Natural killer cell (primary cell): ENCODE measurements at regions not wholly inside any gene's neighbourhood (a gene's known extent, or its start where the extent isn't known, plus 50 kb on each side); places are given as distances from the start of the nearest gene placed in this dataset.

Experiments used
- ATAC-seq, 3 donors: fragments of 150-1000 bp in 2 of 3; fragments of 200-7000 bp in 1 of 3; cut with Tn5 transposase; 1 replicate in 1 of 3; 2 replicates in 2 of 3; pipeline ENCODE4 v1.10.0; 2021; ENCODE audit warnings: mild to moderate bottlenecking in 2 of 3, moderate library complexity in 2 of 3
- DNase-seq, 2 donors: peaks; one replicate each; pipeline versions ENCODE4 v3.0.0 to v3.0.0-alpha.2; 2013 to 2021; ENCODE audit warnings: mixed read lengths in 1 of 2
- H3K27ac ChIP-seq: one replicate; pipeline ENCODE4 v1.5.1; 2013; ENCODE audit warnings: mild to moderate bottlenecking, low read length
- H3K27me3 ChIP-seq: one replicate; pipeline ENCODE4 v1.6.1; 2013; ENCODE audit warnings: low read length; ENCODE audit not compliant: control insufficient read depth, insufficient read depth
- H3K36me3 ChIP-seq: one replicate; pipeline ENCODE4 v1.6.1; 2013; ENCODE audit warnings: low read length; ENCODE audit not compliant: control insufficient read depth, insufficient read depth
- H3K4me1 ChIP-seq: one replicate; pipeline ENCODE4 v1.6.1; 2013; ENCODE audit warnings: low read length; ENCODE audit not compliant: control insufficient read depth, insufficient read depth
- H3K4me3 ChIP-seq: one replicate; pipeline ENCODE4 v1.5.1; 2013; ENCODE audit warnings: low read length
- H3K9me3 ChIP-seq: one replicate; pipeline ENCODE4 v1.6.1; 2013; ENCODE audit warnings: low read length; ENCODE audit not compliant: control insufficient read depth, insufficient read depth
- H3K27ac Mint-ChIP-seq, 2 donors: one replicate each; pipeline ENCODE4 v1.8.0; 2022; ENCODE audit warnings: mild to moderate bottlenecking in 2 of 2, mixed read lengths in 2 of 2, moderate library complexity in 1 of 2
- H3K27me3 Mint-ChIP-seq, 2 donors: one replicate each; pipeline ENCODE4 v1.8.0; 2022; ENCODE audit warnings: low read depth in 2 of 2, mixed read lengths in 2 of 2
- H3K36me3 Mint-ChIP-seq: one replicate; pipeline ENCODE4 v1.8.0; 2022; ENCODE audit warnings: mixed read lengths
- H3K4me1 Mint-ChIP-seq, 2 donors: one replicate each; pipeline ENCODE4 v1.8.0; 2022; ENCODE audit warnings: mixed read lengths in 2 of 2
- H3K4me3 Mint-ChIP-seq: one replicate; pipeline ENCODE4 v1.8.0; 2022; ENCODE audit warnings: mild to moderate bottlenecking, moderate library complexity, mixed read lengths
- H3K9me3 Mint-ChIP-seq, 2 donors: one replicate each; pipeline ENCODE4 v1.8.0; 2022; ENCODE audit warnings: mixed read lengths in 2 of 2
- WGBS: methylation state at CpG from one replicate; pipeline ENCODE4 v1.1.7; 2013; ENCODE audit warnings: missing lambda C conversion rate; ENCODE audit not compliant: insufficient coverage; 5-methylcytosine and 5-hydroxymethylcytosine counted together
- intact Hi-C: fragments of 100-400 bp; cut with micrococcal nuclease; formaldehyde crosslinking; loops from one replicate; pipeline ENCODE4 v1.14.2; 2022
- TF ChIP-seq, protein P1 (sequence below): fragments of 200-600 bp; IDR thresholded peaks from one replicate; pipeline ENCODE4 v1.8.0; 2022; ENCODE audit warnings: antibody characterized with exemption

DNA sequence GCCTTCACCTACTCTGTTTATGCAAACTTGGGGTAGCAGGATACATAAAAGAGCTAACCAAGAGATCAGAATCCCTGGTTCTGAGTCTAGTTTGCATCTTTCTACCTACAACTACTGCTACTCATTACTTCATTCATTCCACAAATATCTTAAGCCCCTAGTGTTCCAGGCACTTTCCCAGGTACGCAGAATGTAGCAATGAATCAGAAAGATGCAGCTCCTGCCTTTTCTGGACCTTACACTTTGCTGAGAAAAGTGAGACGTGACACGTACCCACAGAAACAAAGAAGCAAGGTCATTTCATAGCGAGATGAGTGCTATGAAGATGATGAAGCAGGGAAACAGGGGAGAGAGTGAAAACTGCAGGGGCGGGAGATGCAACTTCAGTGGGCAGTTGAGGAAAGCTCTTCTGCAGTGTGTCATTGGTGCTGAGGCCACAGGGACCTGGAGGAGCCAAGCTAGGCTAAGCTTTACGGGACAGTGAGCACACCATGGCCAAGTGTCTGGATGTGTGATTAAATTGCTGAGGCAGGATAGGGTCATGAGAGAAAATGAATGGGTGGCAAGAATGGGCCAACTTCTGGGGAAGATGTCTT is 167.9 kb downstream of the TNFSF18 start:
- Mint-ChIP-seq H3K27me3 (peaks cover 0 to 4% of the 10 kb centered on the region in 2 donors), H3K9me3 (peaks cover 0 to 2% of the 10 kb centered on the region in 2 donors), H3K36me3 (peaks cover 12% of the 10 kb centered on the region), H3K27ac (no peak overlapping the region), H3K4me3 (no peak overlapping the region), H3K4me1 (peaks cover 0 to 11% of the 10 kb centered on the region in 2 donors)
- DNase-seq (no peak), ATAC-seq (no peak)
- Histone ChIP-seq H3K9me3 (no peaks in the 10 kb centered on the region), H3K27ac (no peak overlapping the region), H3K4me3 (no peak overlapping the region), H3K36me3 (no peaks in the 10 kb centered on the region), H3K27me3 (no peaks in the 10 kb centered on the region), H3K4me1 (peaks cover 2% of the 10 kb centered on the region)
- 82% methylated on average over 6 of the region's 6 CpGs for WGBS
- intact Hi-C loops = no loop called here
- TF ChIP-seq, protein P1, sequence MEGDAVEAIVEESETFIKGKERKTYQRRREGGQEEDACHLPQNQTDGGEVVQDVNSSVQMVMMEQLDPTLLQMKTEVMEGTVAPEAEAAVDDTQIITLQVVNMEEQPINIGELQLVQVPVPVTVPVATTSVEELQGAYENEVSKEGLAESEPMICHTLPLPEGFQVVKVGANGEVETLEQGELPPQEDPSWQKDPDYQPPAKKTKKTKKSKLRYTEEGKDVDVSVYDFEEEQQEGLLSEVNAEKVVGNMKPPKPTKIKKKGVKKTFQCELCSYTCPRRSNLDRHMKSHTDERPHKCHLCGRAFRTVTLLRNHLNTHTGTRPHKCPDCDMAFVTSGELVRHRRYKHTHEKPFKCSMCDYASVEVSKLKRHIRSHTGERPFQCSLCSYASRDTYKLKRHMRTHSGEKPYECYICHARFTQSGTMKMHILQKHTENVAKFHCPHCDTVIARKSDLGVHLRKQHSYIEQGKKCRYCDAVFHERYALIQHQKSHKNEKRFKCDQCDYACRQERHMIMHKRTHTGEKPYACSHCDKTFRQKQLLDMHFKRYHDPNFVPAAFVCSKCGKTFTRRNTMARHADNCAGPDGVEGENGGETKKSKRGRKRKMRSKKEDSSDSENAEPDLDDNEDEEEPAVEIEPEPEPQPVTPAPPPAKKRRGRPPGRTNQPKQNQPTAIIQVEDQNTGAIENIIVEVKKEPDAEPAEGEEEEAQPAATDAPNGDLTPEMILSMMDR = no peak

DNA sequence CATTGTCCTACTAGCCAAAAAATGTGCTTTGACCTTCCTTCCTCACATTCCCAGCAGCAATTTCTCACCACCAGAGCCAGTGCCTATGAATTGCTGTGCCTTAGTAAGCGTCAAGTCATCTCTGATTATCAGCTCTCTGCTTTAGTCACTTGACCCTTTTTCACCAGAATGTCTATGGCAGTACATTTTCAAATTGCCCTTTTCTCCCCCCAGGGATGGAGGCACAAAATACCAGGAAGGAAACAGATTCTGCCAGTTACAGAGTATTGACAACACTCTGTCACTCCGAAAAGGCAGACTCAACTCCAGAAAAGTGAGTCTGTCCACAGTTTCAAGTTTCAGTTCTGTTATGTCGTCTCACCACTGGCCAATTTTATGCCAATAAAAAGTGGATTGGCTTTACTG is 167.4 kb downstream of the TNFSF18 start:
- Histone ChIP-seq H3K36me3 (no peaks in the 10 kb centered on the region), H3K4me3 (no peak overlapping the region), H3K9me3 (no peaks in the 10 kb centered on the region), H3K27me3 (no peaks in the 10 kb centered on the region), H3K4me1 (peaks cover 2% of the 10 kb centered on the region), H3K27ac (no peak overlapping the region)
- intact Hi-C loops = no loop called here
- Mint-ChIP-seq H3K9me3 (peaks cover 0 to 2% of the 10 kb centered on the region in 2 donors), H3K27ac (no peak overlapping the region), H3K4me3 (no peak overlapping the region), H3K4me1 (peaks cover 0 to 11% of the 10 kb centered on the region in 2 donors), H3K36me3 (peaks cover 12% of the 10 kb centered on the region), H3K27me3 (peaks cover 0 to 4% of the 10 kb centered on the region in 2 donors)
- DNase-seq (no peak), ATAC-seq (no peak)
- TF ChIP-seq, protein P1 = no peak
- 51% methylated on average over 3 of the region's 3 CpGs for WGBS

DNA sequence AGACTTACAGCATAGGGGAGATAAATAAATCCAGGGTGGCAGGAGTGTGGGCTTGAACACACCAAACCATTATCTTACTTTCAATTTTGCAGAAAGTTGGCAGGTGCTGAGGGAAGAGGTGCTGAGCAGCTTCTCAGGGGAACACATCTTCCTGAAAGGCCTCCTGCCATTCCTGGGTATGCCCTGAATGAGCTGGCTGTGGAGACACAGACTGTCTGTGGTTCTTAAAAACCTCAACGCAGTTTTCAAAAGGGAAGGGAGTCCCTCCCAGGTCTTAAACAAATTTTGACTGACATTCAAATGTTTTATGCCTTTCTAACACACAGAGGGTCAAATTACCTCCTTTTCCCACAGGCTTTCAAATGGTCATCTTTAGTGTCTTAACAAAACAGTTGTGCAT is 166.9 kb downstream of the TNFSF18 start:
- Mint-ChIP-seq H3K9me3 (peaks cover 0 to 2% of the 10 kb centered on the region in 2 donors), H3K27me3 (peaks cover 0 to 4% of the 10 kb centered on the region in 2 donors), H3K4me1 (peaks cover 0 to 11% of the 10 kb centered on the region in 2 donors), H3K36me3 (peaks cover 12% of the 10 kb centered on the region), H3K27ac (no peak overlapping the region), H3K4me3 (no peak overlapping the region)
- Histone ChIP-seq H3K4me1 (peaks cover 2% of the 10 kb centered on the region), H3K27me3 (no peaks in the 10 kb centered on the region), H3K27ac (no peak overlapping the region), H3K9me3 (no peaks in the 10 kb centered on the region), H3K36me3 (no peaks in the 10 kb centered on the region), H3K4me3 (no peak overlapping the region)
- ATAC-seq (peak in 1 of 3 donors; percentile 17), DNase-seq (peak in 1 of 2 donors; percentile 14)
- 5% methylated on average over 1 of the region's 1 CpG for WGBS
- intact Hi-C loops = no loop called here
- TF ChIP-seq, protein P1 = no peak

DNA sequence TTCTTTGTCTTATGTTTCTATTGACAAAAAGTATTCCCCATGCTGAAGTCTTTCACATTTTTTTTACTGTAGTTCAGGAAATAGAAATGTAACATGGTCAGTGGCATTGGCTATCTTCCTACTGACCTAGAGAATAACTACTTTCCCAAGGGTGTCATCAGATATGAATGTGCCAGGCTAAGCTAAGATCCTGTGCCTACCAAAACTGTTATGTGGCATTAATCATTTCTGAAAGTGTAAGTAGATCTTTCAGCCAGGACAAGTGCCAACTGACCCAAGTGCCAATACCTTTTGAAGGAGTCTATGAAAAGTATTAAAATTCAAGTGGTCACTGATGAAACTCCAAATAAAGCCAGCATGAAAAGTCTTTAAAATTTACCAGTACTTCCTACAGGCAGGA is 165.3 kb downstream of the TNFSF18 start:
- Histone ChIP-seq H3K27me3 (no peaks in the 10 kb centered on the region), H3K4me1 (peaks cover 2% of the 10 kb centered on the region), H3K4me3 (no peak overlapping the region), H3K9me3 (no peaks in the 10 kb centered on the region), H3K36me3 (no peaks in the 10 kb centered on the region), H3K27ac (no peak overlapping the region)
- ATAC-seq (no peak), DNase-seq (no peak)
- intact Hi-C loops = no loop called here
- Mint-ChIP-seq H3K9me3 (peaks cover 0 to 2% of the 10 kb centered on the region in 2 donors), H3K4me3 (no peak overlapping the region), H3K27ac (no peak overlapping the region), H3K4me1 (peaks cover 0 to 11% of the 10 kb centered on the region in 2 donors), H3K36me3 (peaks cover under 1% of the 10 kb centered on the region), H3K27me3 (peaks cover 0 to 4% of the 10 kb centered on the region in 2 donors)
- TF ChIP-seq, protein P1 = no peak
